ENCODE measurements at regions not wholly inside any gene's neighbourhood (a gene's known extent, or its start where the extent isn't known, plus 50 kb on each side); places are given as distances from the start of the nearest gene placed in this dataset.

DNA sequence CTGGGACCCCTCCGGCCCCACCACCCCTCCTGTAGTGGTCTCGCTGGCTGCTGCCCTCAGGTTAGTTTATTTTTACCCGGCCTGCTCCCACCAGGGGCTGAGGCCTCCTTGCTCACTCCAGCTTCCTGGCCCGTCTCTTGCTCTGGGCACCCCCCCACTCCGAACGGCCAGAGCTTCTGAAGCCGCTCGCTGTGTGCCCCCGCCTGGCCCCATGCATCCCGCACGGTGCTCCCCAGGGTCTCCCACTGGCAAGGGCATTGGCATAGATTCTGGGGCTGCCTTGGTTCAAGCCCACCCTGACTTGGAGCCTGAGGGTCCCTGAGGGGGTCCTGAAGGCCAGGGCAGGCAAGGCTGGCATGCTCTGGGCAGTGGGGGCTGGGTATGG is 186.4 kb downstream of the SEC14L1 start:
- TF ChIP-seq, protein P1, sequence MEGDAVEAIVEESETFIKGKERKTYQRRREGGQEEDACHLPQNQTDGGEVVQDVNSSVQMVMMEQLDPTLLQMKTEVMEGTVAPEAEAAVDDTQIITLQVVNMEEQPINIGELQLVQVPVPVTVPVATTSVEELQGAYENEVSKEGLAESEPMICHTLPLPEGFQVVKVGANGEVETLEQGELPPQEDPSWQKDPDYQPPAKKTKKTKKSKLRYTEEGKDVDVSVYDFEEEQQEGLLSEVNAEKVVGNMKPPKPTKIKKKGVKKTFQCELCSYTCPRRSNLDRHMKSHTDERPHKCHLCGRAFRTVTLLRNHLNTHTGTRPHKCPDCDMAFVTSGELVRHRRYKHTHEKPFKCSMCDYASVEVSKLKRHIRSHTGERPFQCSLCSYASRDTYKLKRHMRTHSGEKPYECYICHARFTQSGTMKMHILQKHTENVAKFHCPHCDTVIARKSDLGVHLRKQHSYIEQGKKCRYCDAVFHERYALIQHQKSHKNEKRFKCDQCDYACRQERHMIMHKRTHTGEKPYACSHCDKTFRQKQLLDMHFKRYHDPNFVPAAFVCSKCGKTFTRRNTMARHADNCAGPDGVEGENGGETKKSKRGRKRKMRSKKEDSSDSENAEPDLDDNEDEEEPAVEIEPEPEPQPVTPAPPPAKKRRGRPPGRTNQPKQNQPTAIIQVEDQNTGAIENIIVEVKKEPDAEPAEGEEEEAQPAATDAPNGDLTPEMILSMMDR (IDR thresholded peaks at IDR 0.05) = no peak
- TF ChIP-seq POLR2A (IDR thresholded peaks at IDR 0.05) = no peak
- no peak for TF ChIP-seq POLR2AphosphoS5 (IDR thresholded peaks at IDR 0.05)

Data from stomach (tissue), 4 donors.